Lower leg skin (tissue), 3 donors: ENCODE measurements at regions not wholly inside any gene's neighbourhood (a gene's known extent, or its start where the extent isn't known, plus 50 kb on each side); places are given as distances from the start of the nearest gene placed in this dataset.

Experiments
- CTCF ChIP-seq, 3 donors: fragments of 450-650 bp; IDR thresholded peaks; one replicate each; pipeline ENCODE4 v1.5.1; 2016; ENCODE audit warnings: antibody characterized with exemption in 3 of 3, mild to moderate bottlenecking in 3 of 3, moderate library complexity in 2 of 3
- POLR2A ChIP-seq, 2 donors: fragments of 450-650 bp; IDR thresholded peaks; one replicate each; pipeline ENCODE4 v1.6.1; 2016 to 2017; ENCODE audit warnings: antibody characterized with exemption in 2 of 2, mild to moderate bottlenecking in 1 of 2, moderate library complexity in 1 of 2

DNA sequence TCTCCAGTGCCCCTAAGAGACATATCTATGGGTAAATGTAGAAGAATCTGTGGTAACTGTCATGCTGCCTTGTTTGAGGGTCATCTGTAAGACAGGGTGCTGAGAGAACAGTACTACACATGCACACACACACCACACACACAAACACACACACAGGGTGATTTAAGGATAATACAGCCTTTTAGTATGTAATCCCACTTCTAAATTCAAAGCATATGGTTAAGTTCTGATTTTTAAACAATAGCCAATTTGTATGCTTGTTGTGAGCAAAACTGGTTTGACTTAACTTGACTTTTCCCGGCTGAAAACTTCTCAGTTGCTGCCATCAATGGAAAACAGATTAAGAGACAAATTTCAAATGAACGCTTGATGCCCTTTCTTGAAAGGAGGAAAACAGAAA is 241.8 kb downstream of the ADGRG6 start:
- TF ChIP-seq CTCF (IDR thresholded peaks at IDR 0.05) (no peak), POLR2A (IDR thresholded peaks at IDR 0.05) (no peak)
